H1 (cell line): ENCODE measurements at regions not wholly inside any gene's neighbourhood (a gene's known extent, or its start where the extent isn't known, plus 50 kb on each side); places are given as distances from the start of the nearest gene placed in this dataset.

Experiments
- CTCF ChIA-PET: fragments of 300-600 bp; sonication (Branson Sonifier 250); formaldehyde crosslinking; loops from one replicate; lab custom pipeline; 2021; ENCODE audit not compliant: partially characterized antibody; lab: Charles Lee
- POLR2A ChIA-PET: fragments of 300-600 bp; sonication (Branson Sonifier 250); formaldehyde crosslinking; loops from one replicate; lab custom pipeline; 2021; ENCODE audit warnings: inconsistent platforms; ENCODE audit not compliant: partially characterized antibody; lab: Charles Lee
- DNase-seq, 2 experiments: peaks; one replicate each; pipeline versions ENCODE4 v3.0.0 to v3.0.0-alpha.2; 2010 to 2022; ENCODE audit warnings: low spot score in 2 of 2, low read depth in 1 of 2, mixed read lengths in 1 of 2
- FAIRE-seq: peaks from 2 replicates; lab custom pipeline; 2011; peaks lifted over from hg19 to GRCh38; lab: Jason Lieb, UNC
- H2AFZ ChIP-seq: 2 replicates; pipeline ENCODE4 v1.8.1; 2012; ENCODE audit warnings: low read length, inconsistent platforms
- H2AK5ac ChIP-seq: 2 replicates; pipeline ENCODE4 v1.6.1; 2013; ENCODE audit warnings: low read depth, low read length
- H2BK120ac ChIP-seq: replicated peaks from 2 replicates; pipeline ENCODE3; 2013; ENCODE audit warnings: low read depth, low read length, inconsistent platforms
- H2BK12ac ChIP-seq: 2 replicates; pipeline ENCODE4 v1.6.1; 2013; ENCODE audit warnings: low read depth, low read length
- H2BK15ac ChIP-seq: 2 replicates; pipeline ENCODE4 v1.6.1; 2013; ENCODE audit warnings: low read length
- H2BK20ac ChIP-seq: 2 replicates; pipeline ENCODE4 v1.6.1; 2013; ENCODE audit warnings: low read length
- H2BK5ac ChIP-seq: 2 replicates; pipeline ENCODE4 v1.6.1; 2013; ENCODE audit warnings: low read depth, low read length
- H3K14ac ChIP-seq: 2 replicates; pipeline ENCODE4 v1.6.1; 2013; ENCODE audit warnings: inconsistent platforms; ENCODE audit not compliant: insufficient read length
- H3K18ac ChIP-seq: 2 replicates; pipeline ENCODE4 v1.6.1; 2013; ENCODE audit warnings: low read length; ENCODE audit errors: extremely low read depth
- H3K23ac ChIP-seq: 2 replicates; pipeline ENCODE4 v1.6.1; 2013; ENCODE audit warnings: inconsistent platforms; ENCODE audit not compliant: insufficient read length
- H3K23me2 ChIP-seq: 2 replicates; pipeline ENCODE4 v1.6.1; 2013; ENCODE audit warnings: low read depth, low read length
- H3K27ac ChIP-seq: 2 replicates; pipeline ENCODE4 v1.6.1; 2011; ENCODE audit warnings: low read depth, low read length, inconsistent platforms
- H3K27me3 ChIP-seq, 4 experiments: replicated peaks in 1 of 4; 1 replicate in 1 of 4; 2 replicates in 3 of 4; pipeline versions ENCODE4 v1.6.1 to v1.8.1; 2011 to 2013; ENCODE audit warnings: low read length in 3 of 4, mild to moderate bottlenecking in 3 of 4, inconsistent platforms in 2 of 4, mixed read lengths in 2 of 4, moderate library complexity in 1 of 4; ENCODE audit not compliant: control insufficient read depth in 3 of 4, insufficient read depth in 3 of 4; ENCODE audit errors: extremely low read depth in 1 of 4
- H3K36me3 ChIP-seq, 4 experiments: 2 replicates each; pipeline versions ENCODE4 v1.6.1 to v1.8.1; 2011 to 2013; ENCODE audit warnings: mild to moderate bottlenecking in 4 of 4, low read length in 3 of 4, moderate library complexity in 2 of 4, control low read depth in 1 of 4, inconsistent platforms in 1 of 4; ENCODE audit not compliant: insufficient read depth in 4 of 4, control insufficient read depth in 2 of 4
- H3K4ac ChIP-seq: replicated peaks from 2 replicates; pipeline ENCODE3; 2013; ENCODE audit warnings: low read length, low read depth, mixed read lengths, inconsistent platforms; ENCODE audit not compliant: insufficient read length
- H3K4me1 ChIP-seq, 4 experiments: replicated peaks in 1 of 4; 1 replicate in 1 of 4; 2 replicates in 3 of 4; pipeline versions ENCODE4 v1.6.1 to v1.8.1; 2011 to 2013; ENCODE audit warnings: low read length in 3 of 4, inconsistent platforms in 2 of 4, mixed read lengths in 1 of 4; ENCODE audit not compliant: insufficient read depth in 4 of 4, control insufficient read depth in 3 of 4
- H3K4me2 ChIP-seq, 2 experiments: 2 replicates each; pipeline versions ENCODE4 v1.6.1 to v1.8.1; 2011 to 2013; ENCODE audit warnings: low read depth in 2 of 2, low read length in 2 of 2, control low read depth in 1 of 2, inconsistent platforms in 1 of 2, mild to moderate bottlenecking in 1 of 2; ENCODE audit not compliant: insufficient read depth in 1 of 2
- H3K4me3 ChIP-seq, 4 experiments: fragments of 200-600, 300-600 bp in 1 of 4; sonication (generic), shearing (Covaris generic), sonication (Bioruptor Twin) in 1 of 4; 2 replicates each; pipeline versions ENCODE4 v1.5.1 to v1.8.1; 2011 to 2016; ENCODE audit warnings: low read length in 4 of 4, low read depth in 3 of 4, control low read depth in 2 of 4, inconsistent platforms in 2 of 4, mild to moderate bottlenecking in 2 of 4, mixed read lengths in 1 of 4, moderate library complexity in 1 of 4; ENCODE audit not compliant: insufficient read depth in 2 of 4; ENCODE audit errors: extremely low read depth in 1 of 4
- H3K56ac ChIP-seq: replicated peaks from 2 replicates; pipeline ENCODE3; 2013; ENCODE audit warnings: low read depth, mild to moderate bottlenecking, mixed read lengths, low read length, inconsistent platforms; ENCODE audit not compliant: insufficient read length
- H3K79me1 ChIP-seq: 2 replicates; pipeline ENCODE4 v1.6.1; 2013; ENCODE audit warnings: low read depth, low read length, control low read depth
- H3K79me2 ChIP-seq, 2 experiments: 2 replicates each; pipeline versions ENCODE4 v1.6.1 to v1.8.1; 2012 to 2013; ENCODE audit warnings: low read length in 2 of 2, mild to moderate bottlenecking in 2 of 2, inconsistent platforms in 1 of 2; ENCODE audit not compliant: insufficient read depth in 2 of 2, control insufficient read depth in 1 of 2
- H3K9ac ChIP-seq, 4 experiments: replicated peaks in 1 of 4; 1 replicate in 1 of 4; 2 replicates in 3 of 4; pipeline versions ENCODE4 v1.6.1 to v1.8.1; 2011 to 2013; ENCODE audit warnings: low read depth in 3 of 4, low read length in 3 of 4, control low read depth in 2 of 4, mild to moderate bottlenecking in 2 of 4, moderate library complexity in 2 of 4, inconsistent platforms in 1 of 4; ENCODE audit errors: extremely low read depth in 1 of 4
- H3K9me3 ChIP-seq, 2 experiments: 2 replicates each; pipeline versions ENCODE4 v1.6.1 to v1.8.1; 2012 to 2013; ENCODE audit warnings: mild to moderate bottlenecking in 2 of 2, moderate library complexity in 2 of 2, control low read depth in 1 of 2, inconsistent platforms in 1 of 2, low read depth in 1 of 2, low read length in 1 of 2, mixed read lengths in 1 of 2; ENCODE audit not compliant: insufficient read depth in 2 of 2
- H4K20me1 ChIP-seq, 2 experiments: replicated peaks in 1 of 2; 2 replicates each; pipeline versions ENCODE3 to v1.8.1; 2011 to 2013; ENCODE audit warnings: inconsistent platforms in 2 of 2, low read length in 2 of 2, mild to moderate bottlenecking in 1 of 2; ENCODE audit not compliant: insufficient read depth in 2 of 2, control insufficient read depth in 1 of 2
- H4K5ac ChIP-seq: 2 replicates; pipeline ENCODE4 v1.6.1; 2013; ENCODE audit warnings: low read length, low read depth, mixed read lengths, inconsistent platforms; ENCODE audit not compliant: insufficient read length
- H4K8ac ChIP-seq: 2 replicates; pipeline ENCODE4 v1.8.0; 2013; ENCODE audit warnings: mild to moderate bottlenecking, moderate library complexity, low read length, inconsistent platforms; ENCODE audit not compliant: insufficient read depth; ENCODE audit errors: extremely low read depth
- H4K91ac ChIP-seq: replicated peaks from 2 replicates; pipeline ENCODE3; 2013; ENCODE audit warnings: low read length, mixed read lengths, inconsistent platforms; ENCODE audit not compliant: insufficient read length
- BACH1 ChIP-seq: IDR thresholded peaks from 2 replicates; pipeline ENCODE4 v1.6.1; 2012; ENCODE audit warnings: low read length, improper control_type of control experiment
- CTBP2 ChIP-seq: IDR thresholded peaks from 2 replicates; pipeline ENCODE4 v1.7.0; 2011; ENCODE audit warnings: borderline replicate concordance, mild to moderate bottlenecking, moderate library complexity, mixed read lengths, low read length; ENCODE audit not compliant: insufficient read depth, insufficient read length
- E2F6 ChIP-seq: IDR thresholded peaks from 2 replicates; pipeline ENCODE4 v1.6.1; 2012; ENCODE audit warnings: inconsistent platforms
- GTF2F1 ChIP-seq: IDR thresholded peaks from 2 replicates; pipeline ENCODE4 v1.6.1; 2012; ENCODE audit warnings: low read depth, low read length, improper control_type of control experiment, borderline replicate concordance
- HDAC2 ChIP-seq, 2 experiments: fragments of 300-600 bp in 1 of 2; sonication (generic) in 1 of 2; IDR thresholded peaks; 2 replicates each; pipeline ENCODE4 v1.6.1; 2011 to 2012; ENCODE audit warnings: low read depth in 2 of 2, low read length in 2 of 2, mild to moderate bottlenecking in 2 of 2, moderate library complexity in 2 of 2, borderline replicate concordance in 1 of 2, inconsistent platforms in 1 of 2
- JUN ChIP-seq: IDR thresholded peaks from 2 replicates; pipeline ENCODE4 v1.6.1; 2011; ENCODE audit warnings: low read depth, mild to moderate bottlenecking, improper control_type of control experiment, low read length
- POLR2AphosphoS5 ChIP-seq: IDR thresholded peaks from 2 replicates; pipeline ENCODE4 v1.6.1; 2011; ENCODE audit warnings: low read depth, low read length
- SIN3A ChIP-seq, 2 experiments: IDR thresholded peaks in 1 of 2; conservative IDR thresholded peaks in 1 of 2; 2 replicates each; pipeline ENCODE4 v1.6.1; 2011 to 2012; ENCODE audit warnings: low read length in 2 of 2, improper control_type of control experiment in 1 of 2, low read depth in 1 of 2, mild to moderate bottlenecking in 1 of 2
- SIX5 ChIP-seq: IDR thresholded peaks from 2 replicates; pipeline ENCODE4 v1.6.1; 2011; ENCODE audit warnings: mild to moderate bottlenecking, low read depth, low read length
- SP1 ChIP-seq: IDR thresholded peaks from 2 replicates; pipeline ENCODE4 v1.6.1; 2011; ENCODE audit warnings: low read depth, low read length
- SP4 ChIP-seq: IDR thresholded peaks from 2 replicates; pipeline ENCODE4 v1.6.1; 2012; ENCODE audit warnings: low read length, inconsistent platforms
- WGBS, 2 experiments: shearing (Covaris generic) in 1 of 2; methylation state at CpG; one replicate each; pipeline versions ENCODE4 v1.1.6 to v1.1.7; 2013 to 2015; ENCODE audit warnings: low lambda C conversion rate in 2 of 2, mixed read lengths in 2 of 2, inconsistent platforms in 1 of 2, low coverage in 1 of 2, missing lambda C conversion rate in 1 of 2; ENCODE audit not compliant: insufficient replicate concordance in 2 of 2, insufficient coverage in 1 of 2, insufficient read length in 1 of 2; ENCODE audit errors: extremely low coverage in 1 of 2, missing lambda C conversion rate in 1 of 2; 5-methylcytosine and 5-hydroxymethylcytosine counted together

- Histone ChIP-seq H2BK12ac (no peak overlapping the region), H2BK5ac (no peak overlapping the region), H3K4ac (no peak overlapping the region), H2BK15ac (no peak overlapping the region), H4K91ac (no peak overlapping the region), H3K79me1 (no peaks in the 10 kb centered on the region)
- FAIRE-seq = no peak
- POLR2A ChIA-PET = no interaction called here
- TF ChIP-seq GTF2F1 (no peak), JUN (no peak), SP1 (no peak), E2F6 (no peak), BACH1 (no peak), POLR2AphosphoS5 (no peak), SIN3A (conservative IDR thresholded peaks at IDR 0.05 in 1 of 2, IDR thresholded peaks at IDR 0.05 in 1 of 2; ENCODE audit: low read depth in 1 of 2, low read length in 2 of 2) (no peak), SP4 (no peak), SIX5 (no peak), CTBP2 (no peak), HDAC2 (IDR thresholded peaks at IDR 0.05; ENCODE audit: borderline replicate concordance in 1 of 2, low read depth in 2 of 2, low read length in 2 of 2) (no peak)
- TF ChIP-seq, all 59 proteins: peak for 0
- no peak overlapping the region for H3K14ac ChIP-seq
- no peak overlapping the region for H3K27ac ChIP-seq
- H3K4me2 ChIP-seq = no peak overlapping the region
- no peak overlapping the region for H2BK20ac ChIP-seq
- H3K18ac ChIP-seq = no peak overlapping the region
- H3K23me2 ChIP-seq = no peaks in the 10 kb centered on the region; the same call in 1 of the 2 replicates
- H3K79me2 ChIP-seq = no peaks in the 10 kb centered on the region
- H4K5ac ChIP-seq = no peak overlapping the region
- H4K8ac ChIP-seq = no peak overlapping the region
- no peak overlapping the region for H3K4me3 ChIP-seq
- no peak overlapping the region for H2BK120ac ChIP-seq
- H3K4me1 ChIP-seq = no peaks in the 10 kb centered on the region
- H3K27me3 ChIP-seq = peaks cover 0 to 6% (median 1%) of the 10 kb centered on the region in 4 experiments; a peak in 1 of 7 replicates
- H4K20me1 ChIP-seq = peaks cover 0 to 2% of the 10 kb centered on the region in 2 experiments
- H3K9me3 ChIP-seq = no peaks in the 10 kb centered on the region
- H2AK5ac ChIP-seq = no peak overlapping the region
- 94% methylated on average over 8 of the region's 8 CpGs; no CpG with 5 or more reads in 1 of the 2 experiments for WGBS, 2 experiments
- no peak overlapping the region for H3K56ac ChIP-seq
- CTCF ChIA-PET = no interaction called here
- no peaks in the 10 kb centered on the region for H3K36me3 ChIP-seq
- DNase-seq = no peak
- H2AFZ ChIP-seq = no peak overlapping the region
- H3K9ac ChIP-seq = no peak overlapping the region
- no peak overlapping the region for H3K23ac ChIP-seq
Measured at GRCh38 chr2:217247476-217247875, 387.6 kb upstream of the TNP1 start.
